Astrocyte of the hippocampus (primary cell): ENCODE measurements at regions not wholly inside any gene's neighbourhood (a gene's known extent, or its start where the extent isn't known, plus 50 kb on each side); places are given as distances from the start of the nearest gene placed in this dataset.
"Not testable (repeated sequence)": the region's sequence is repeated elsewhere in the genome, so short reads cannot be mapped to it uniquely, and the experiment has no call there.

Source experiments
- DNase-seq: peaks from one replicate; pipeline ENCODE4 v3.0.0; 2011; ENCODE audit warnings: low read depth, low spot score

- no peak for DNase-seq
Observed at GRCh38 chr3:11739706-11740105, 96.0 kb upstream of the VGLL4 start.

DNA sequence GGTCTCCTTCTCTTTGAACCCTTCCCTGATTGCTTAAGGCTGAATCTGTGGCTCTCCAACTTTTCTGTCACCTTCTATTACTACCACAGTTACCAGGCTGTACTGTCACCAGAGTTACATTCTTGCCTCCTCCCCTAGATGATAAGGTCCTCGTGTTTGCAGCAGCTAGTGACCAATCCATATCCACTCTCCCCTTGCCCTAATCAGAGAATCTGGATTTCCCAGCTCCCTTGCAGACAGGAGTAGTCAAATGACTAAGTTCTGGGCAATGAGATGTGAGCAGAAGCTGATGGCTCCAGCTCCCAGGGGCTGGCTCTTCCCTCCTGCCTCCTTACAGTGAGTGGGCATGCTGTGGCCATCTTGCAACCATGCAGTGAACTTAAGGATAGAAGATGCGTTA, 95.4 kb upstream of the VGLL4 start:
- DNase-seq = no peak

GRCh38 chr3:11737742-11738141, 94.0 kb upstream of the VGLL4 start:
- DNase-seq = no peak

DNA sequence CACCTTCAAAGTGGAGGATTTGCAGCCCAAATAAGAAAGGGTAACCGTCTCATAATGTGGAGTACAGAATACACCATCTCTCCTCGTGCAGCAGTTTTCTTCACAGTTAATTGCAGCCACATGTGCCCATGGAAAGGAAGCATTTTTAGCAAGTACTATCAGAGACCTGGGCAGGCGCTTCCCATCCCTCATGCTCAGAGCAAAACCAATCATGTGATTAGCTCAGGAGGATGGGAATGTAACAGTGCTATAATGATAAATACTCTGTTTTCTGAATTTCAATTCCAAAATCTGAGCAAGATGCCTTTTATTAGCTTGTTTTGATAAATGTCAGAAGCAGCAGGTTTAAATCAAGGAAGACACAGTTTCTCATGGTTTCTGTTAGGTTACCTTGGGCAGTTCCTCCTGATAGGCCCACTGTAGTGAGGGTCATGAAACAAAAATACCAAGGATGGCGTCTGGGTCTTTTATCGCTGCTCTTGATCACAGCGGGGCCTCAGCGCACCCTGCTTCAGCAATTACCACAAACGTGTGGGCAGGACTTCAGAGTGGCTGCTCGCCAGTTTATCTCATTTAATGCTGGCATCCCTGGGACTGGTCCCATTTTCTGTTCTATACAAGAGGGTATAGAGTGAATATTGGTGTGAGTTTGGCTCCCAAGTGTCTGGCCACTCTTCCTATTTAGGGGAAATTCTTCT, 92.6 kb upstream of the VGLL4 start:
- DNase-seq = no peak

GRCh38 chr3:11735638-11736037, 91.9 kb upstream of the VGLL4 start:
- no peak for DNase-seq

GRCh38 chr3:11735111-11735510, 91.4 kb upstream of the VGLL4 start:
- DNase-seq = not testable (repeated sequence)

- no peak for DNase-seq
Observed at GRCh38 chr3:11733914-11734313, 90.2 kb upstream of the VGLL4 start.

DNA sequence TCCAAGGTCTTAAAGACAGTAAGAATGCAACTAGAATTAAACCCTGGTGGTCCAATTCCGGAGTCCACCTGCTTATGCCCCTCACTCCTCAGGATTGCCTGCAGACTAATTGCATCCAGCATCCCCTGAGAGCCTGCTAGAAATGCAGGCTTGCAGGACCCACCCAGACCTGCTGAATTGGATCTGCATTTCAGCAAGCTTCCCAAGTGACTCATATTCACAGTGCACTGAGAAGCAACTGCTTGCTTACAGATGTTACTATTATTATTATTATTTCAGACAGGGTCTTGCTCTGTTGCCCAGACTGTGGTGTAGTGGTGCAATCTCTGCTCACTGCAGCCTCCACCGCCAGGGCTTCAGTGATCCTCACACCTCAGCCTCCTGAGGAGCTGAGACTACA, 83.5 kb upstream of the VGLL4 start:
- no peak for DNase-seq

DNA sequence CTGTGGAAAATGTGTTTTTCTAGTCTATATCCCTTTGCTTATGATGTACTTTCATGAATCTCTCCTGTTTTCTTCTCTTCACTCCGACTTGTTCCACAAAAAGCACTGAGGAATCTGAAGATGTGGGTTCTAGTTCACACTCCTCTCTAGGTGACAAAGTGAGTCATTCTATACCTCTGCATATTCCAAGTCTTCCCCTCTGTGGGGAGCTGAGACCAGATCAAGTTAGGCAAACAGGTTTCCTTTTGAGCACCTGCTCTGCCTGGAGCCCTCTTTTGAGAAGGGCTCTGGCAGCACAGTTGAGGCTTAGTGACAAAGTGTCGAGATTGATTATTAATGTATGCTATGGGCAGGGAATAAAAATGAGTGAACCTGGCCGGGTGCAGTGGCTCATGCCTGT, 82.4 kb upstream of the VGLL4 start:
- no peak for DNase-seq

DNA sequence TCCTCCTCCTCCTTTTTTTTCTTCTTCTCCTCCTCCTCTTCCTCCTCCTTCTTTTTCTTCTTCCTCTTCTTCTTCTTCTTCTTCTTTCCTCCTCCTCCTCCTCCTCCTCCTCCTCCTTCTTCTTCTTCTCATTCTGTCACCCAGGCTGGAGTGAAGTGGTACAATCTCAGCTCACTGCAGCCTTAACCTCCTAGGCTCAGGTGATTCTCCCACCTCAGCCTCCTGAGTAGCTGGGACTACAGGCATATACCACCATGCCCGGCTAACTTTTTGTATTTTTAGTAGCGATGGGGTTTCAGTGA, 81.6 kb upstream of the VGLL4 start:
- not testable (repeated sequence) for DNase-seq

GRCh38 chr3:11724615-11725339, 81.1 kb upstream of the VGLL4 start:
- DNase-seq = no peak

DNA sequence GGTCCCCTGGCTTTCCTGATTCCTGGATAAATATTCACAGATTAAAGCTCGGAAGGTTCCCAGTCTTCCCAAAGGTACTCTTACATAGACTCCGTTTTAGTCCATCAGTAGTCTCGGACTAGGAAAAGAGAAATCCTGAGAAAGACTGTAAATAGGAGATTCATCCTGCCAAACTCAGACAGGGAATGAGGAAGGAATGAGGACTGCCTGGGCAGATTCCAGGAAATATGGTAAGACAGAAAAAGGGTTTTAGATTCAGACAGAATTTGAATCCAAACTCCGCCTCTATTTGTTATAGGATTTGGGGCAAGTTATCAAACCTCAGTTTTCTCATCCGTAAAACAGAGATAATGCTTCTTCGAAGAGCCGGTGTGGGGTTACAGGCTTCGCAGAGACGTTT, 77.8 kb upstream of the VGLL4 start:
- DNase-seq = no peak

GRCh38 chr3:11720917-11721411, 77.2 kb upstream of the VGLL4 start:
- DNase-seq = no peak

DNA sequence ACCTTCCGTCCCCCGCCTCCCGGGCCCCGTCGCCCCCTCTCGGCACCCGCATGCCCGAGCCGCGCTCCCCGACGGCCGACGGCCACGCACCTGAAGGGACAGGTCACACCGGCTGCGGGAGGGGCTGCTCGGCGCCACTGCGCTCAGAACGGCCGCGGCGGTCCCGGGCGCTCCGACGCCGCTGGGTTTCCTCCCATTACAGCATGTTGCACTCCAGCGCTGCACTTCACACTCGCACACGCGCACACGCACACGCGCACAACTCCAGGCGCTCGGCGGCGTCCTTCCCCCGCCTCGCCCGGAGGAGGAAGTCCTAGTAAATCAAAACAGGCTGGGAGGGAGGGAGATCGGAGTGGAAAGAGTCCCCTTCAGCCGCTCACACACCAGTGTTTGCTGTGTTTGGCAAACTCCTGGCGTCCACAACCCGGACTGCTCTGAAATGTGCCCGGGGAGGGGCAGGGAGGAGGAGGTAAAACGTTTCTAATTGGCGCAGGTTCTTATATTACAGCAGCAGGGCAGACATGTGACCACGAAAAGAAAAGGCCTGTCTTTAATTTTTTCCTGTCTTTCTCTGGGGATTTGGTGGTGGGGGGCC, 76.7 kb upstream of the VGLL4 start:
- DNase-seq = peak; percentile 85

- DNase-seq = peak; percentile 89
Observed at GRCh38 chr3:11719406-11720303, 75.9 kb upstream of the VGLL4 start.

DNA sequence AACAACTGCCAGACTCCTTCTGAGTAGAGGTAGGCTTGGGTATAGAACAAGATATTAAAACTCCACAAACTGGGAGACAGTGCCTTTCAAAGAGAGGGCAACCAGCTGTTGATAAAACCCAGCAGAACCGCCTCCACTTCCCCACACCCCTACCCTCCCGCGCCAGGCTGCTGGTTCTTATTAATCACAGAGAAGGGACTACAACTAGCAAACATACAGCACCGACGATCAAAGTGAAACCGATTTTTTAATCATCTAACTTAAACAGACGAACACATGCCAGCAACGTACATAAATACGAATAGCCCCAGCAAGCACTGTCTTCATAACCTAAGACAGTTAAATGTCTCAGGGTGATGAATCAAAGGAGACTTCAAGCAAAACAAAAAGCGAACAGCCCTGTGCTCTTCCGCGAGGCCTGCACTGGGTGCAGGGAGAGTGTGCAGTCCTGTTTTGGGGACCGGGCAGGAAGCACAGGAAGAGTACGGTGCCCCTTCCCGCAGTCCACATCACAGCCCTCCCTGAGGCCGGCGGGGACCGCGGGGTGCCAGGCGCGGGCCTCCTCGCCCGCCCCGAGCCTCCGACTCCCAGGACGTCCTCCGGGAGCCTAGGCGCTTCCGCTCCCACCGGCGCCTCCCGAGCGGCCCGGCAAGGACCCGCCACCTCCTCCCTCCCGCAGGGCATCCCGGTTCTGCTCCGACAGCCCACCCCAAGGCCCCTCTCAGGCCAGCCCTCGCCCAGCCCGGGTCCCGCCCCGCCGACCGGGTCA, 75.1 kb upstream of the VGLL4 start:
- peak; percentile 74 for DNase-seq

DNA sequence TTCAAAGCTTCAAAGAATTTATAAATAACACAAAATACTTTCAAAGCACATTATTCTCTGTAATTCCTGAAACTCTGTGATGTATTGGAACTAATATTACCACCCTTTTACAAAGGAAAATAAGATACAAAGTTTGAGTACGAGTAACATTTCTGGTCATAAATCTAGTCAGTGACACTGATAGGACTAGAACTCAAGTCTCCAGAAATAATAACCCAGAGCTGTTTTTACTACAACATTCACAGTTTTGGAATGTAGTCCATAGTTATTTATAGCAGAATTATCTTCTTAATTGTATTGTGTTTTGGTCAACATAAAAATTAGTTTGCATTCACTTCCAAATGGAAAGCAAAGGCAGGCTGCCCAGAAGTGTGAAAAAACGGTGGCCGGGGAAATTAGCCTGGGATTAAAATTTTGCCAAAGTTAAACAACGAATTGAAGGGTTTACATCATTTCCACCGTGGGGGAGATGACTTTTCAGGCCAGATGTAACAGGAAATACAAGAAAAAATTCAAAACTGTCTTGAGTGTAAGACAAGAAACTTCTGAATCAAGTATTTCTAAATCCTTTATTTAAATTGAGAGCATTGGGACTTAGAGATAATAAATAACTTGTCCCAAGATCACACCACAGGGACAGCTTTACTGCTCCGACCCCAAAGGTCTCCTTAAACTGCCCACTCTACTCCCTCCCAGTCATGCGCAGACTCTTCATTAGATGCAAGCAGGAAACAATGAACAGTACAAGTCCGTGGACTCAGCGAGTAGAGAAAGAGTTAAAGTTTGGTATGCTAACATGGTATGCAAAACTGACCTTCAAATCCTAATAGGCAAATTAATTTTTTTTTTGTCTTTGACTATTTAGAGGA, 74.3 kb upstream of the VGLL4 start:
- DNase-seq = peak; percentile 62

DNA sequence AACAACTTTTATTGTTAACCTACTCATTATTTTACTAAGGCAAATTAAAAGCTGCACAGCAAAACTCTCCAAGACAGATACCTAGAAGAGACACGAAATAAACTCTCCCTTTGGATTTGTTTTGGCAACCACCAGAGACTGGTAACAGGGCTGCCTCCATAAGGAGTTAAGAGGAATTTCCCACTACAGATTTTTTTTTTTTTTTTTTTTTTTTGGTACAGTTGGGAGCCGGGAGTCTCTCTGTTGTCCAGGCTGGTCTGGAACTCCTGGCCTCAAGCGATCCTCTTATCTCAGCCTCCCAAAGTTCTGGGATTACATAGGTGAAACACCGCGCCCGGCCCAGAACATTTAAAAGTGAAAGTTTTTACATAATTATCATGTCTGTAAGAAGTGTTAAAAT, 73.6 kb upstream of the VGLL4 start:
- DNase-seq = peak; percentile 28

GRCh38 chr3:11716573-11717290, 73.0 kb upstream of the VGLL4 start:
- no peak for DNase-seq

DNA sequence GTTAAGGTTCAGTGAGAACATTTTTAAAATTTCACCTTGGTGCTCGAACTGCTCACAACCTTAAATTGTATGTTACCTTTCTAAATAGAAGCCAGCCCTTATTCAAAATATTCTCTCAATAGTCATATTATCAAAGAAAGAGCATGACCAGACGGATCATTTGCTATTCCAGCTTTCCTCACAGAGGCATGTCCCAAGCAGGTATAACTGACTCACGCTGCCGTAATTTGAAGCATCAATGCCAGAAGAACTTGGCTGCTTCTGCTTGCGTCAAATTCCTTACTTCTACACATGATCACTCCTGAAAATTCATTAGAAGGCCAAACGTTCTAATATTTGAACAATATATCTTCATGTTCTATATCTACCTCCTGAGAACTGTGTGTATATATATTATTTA, 69.5 kb upstream of the VGLL4 start:
- no peak for DNase-seq
